Stimulated activated CD8-positive, alpha-beta memory T cell treated with anti-CD3 and anti-CD28 coated beads, Interleukin-2, amount 100 ng/mL, for 48 hours (primary cell): ENCODE measurements at regions not wholly inside any gene's neighbourhood (a gene's known extent, or its start where the extent isn't known, plus 50 kb on each side); places are given as distances from the start of the nearest gene placed in this dataset.

ENCODE experiments used
- DNase-seq, 2 donors: peaks; one replicate each; pipeline ENCODE4 v3.0.0-alpha.2; 2020; ENCODE audit warnings: low read depth in 2 of 2

DNA sequence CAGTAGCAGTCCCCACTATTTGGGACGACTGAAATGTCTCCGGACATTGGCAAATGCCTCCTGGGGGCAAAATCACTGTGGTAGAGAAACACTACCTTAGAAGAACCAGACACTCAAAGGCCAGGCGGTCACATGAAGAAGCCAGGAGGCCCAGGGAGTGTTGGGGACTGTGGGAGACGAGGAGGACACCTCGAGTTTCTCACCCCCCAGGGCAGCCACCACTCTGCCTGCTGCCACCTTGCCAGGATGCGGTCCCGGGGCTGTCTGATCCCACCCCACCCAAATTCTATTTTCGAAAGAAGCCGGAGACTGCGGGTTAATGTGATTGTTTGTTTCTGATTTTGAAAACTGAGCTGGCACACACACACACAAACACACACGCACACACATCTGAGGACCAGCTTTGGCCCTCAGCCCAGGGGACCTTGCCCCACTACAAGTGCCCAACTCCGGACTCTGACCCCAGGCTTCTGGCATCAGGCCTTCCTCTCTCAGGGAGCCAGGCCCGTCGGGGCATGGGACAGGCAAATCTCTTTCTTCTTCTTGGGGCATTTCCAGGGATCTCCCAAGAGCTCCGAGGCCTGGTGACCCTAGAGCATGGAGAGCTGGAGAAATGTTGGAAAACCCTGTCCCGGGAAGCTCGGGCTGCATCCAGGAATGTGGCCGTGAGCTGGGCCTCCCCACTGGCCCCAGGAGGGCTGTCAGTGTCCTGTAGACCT lies 187.5 kb upstream of the PMEPA1 start:
- no peak for DNase-seq

DNA sequence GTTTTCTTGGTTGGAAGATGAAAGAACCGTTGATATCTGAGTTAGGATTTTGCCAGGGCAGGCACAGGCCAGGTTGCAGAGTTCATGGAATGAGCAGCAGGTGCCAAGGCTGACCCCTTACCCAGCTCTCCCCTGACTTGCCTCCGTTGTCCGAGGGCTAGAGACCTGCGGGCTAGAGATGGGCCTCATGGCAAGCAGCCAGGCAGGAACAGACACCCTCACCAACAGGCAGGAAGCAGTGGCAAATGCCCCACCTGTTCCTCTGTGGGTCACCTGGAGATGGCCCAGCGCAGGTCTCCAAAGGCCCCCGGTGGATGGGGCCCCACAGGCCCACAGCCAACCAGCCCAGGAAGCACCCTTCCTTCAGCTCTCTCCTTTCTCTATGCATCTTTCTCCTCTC lies 186.7 kb upstream of the PMEPA1 start:
- DNase-seq, result no peak

DNA sequence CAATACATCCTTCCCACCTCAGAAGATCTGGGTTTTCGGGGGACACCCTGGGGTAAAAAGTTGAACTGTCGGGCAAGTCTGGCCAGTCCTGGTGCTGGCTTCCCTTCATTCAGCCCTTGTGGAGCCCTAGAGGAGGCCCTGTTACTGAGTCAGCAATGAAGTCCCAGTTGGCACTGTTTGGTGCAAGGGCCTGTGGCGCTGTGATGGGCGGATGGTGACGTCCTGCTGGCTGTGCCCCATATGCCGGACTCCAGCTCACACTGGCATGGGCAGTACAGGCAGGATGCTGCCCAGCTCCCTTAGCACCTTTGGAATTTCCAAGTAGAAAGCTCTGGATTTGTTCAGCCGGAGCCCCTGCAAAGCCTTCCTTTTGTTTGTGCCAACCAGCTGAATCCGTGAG lies 186.2 kb upstream of the PMEPA1 start:
- DNase-seq, result no peak

DNA sequence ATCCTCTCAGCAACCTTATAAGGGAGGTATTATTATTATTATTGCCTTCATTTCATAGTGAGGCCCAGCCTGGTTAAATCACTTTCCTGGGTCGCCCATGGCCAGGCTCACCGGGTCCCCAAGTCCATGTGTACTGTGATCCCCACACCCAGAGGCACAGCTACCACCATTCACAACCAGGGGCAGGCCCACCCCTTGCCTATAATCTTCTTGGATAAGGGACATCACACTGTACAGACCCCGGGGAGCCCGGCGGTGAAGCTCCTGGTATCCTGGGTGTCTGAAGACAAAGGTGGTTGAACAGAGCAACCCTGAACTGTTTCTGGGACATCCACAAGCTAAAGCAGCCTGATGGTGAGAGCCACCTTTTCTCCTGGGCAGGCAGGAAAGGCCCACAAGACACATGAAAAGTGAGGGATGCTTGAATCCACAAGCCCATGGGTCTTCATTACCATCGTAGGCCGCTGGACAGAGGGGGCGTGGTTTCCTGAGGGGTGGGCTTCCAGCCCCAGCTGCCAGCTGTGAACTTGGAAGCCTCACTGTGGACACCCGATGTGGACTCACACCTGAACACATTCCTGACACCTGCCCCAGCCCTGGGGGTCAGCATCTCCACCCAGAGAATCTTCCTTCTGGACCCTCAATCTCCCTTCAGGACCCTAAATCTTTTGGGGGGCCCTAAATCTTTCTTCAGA lies 185.5 kb upstream of the PMEPA1 start:
- DNase-seq, result no peak

DNA sequence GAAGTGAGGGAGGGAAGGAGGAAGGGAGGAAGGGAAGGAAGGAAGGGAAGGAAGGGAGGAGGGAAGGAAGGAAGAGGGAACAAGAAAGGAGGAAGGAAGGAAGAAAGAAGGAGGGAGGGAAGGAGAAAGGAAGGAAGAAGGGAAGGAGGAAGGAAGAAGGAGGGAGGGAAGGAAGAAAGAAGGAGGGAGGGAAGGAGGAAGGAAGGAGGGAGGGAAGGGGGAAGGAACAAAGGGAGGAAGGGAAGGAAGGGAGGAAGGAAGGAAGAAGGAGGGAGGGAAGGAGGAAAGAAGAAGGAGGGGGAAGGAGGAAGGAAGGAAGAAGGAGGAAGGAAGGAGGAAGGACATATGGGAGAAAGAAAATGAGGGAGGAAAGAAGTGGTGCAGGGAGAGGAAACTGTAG lies 184.7 kb upstream of the PMEPA1 start:
- DNase-seq, result no peak

DNA sequence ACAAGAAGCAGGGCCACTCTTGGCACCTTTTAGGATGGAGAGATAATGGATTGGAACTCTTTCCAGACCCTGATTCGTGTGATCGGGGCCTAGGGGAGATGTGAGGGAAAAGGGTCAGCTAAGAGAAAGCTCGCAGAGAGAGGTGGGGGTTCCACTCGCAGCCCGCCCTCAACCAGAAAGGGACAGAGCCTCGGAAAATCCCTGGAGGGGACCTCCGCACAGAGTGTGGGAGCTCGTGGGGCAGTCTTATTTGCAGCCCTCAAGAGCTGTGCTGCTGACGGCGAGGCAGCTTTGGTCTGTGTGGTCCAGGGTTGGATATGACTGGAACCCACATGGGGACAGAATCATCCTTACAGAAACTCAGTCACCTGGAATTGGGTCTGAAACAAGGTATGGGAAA lies 184.3 kb upstream of the PMEPA1 start:
- no peak for DNase-seq

DNA sequence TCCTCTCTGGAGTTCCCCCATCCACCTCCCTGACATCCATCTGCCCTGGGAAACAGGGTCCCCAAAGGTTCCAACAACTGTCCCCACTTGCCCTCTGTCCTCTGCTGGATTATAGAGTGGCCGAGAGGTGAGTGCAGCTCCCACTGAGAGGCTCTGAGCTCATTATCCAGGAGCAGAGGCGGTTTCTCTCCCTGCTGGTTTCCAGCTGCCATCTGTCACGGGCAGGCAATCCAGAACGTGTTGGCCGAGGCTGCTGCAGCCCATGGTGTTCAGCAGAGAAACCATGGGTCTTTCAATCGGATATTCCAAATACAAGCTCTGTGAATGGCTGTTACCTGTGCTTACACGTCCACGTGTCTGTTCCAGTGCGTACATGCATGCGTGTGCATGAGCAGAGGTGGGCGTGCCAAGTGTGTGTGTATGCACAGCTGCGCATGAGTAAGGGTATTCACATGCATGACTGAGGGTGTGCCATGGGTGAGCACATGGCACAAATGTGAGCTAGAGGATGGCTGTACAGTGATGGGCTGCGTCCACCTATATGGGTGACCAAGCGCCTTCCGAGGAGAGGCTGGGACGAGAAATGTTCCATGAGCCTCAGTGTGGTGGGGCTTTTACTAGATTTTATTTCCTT lies 183.7 kb upstream of the PMEPA1 start:
- DNase-seq, result no peak

DNA sequence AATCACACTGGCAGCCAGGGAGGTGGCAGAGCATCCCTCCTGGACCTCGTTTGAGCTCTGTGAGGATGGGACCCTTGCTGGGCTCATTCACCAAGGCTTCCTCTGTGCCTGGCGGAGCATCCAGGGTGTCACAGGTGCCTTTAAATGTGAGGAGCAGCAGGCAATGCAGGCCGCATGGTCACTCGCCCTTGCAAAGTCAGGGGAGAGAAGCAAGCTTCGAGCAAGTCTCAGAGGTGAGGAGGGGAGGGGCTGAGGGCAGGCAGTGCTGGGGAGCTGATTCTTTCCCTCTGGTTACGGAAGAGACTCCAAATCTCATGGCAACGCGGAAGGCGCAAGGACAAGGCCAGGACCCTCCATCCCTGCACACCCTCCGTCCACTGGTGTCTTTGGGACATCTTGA lies 182.7 kb upstream of the PMEPA1 start:
- no peak for DNase-seq

DNA sequence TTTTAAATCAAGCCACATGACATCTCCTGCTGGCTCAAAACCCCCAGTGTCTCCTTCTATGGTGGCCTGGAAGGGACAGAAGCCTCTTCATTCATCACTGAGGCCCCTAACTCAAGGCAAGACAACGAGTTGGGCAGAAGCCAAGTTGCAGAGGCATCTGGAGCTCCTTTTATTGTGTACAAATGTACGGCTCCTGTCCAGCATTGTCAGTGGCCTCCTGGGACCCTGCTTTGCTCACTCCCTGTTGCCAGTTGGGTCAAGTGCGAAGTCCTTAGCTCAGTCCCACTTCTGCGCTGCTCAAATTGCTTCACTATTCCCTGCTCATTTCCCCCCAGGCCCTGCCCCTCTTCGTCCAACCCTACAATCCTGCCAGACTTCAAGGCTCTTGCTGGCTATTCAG lies 181.2 kb upstream of the PMEPA1 start:
- no peak for DNase-seq

DNA sequence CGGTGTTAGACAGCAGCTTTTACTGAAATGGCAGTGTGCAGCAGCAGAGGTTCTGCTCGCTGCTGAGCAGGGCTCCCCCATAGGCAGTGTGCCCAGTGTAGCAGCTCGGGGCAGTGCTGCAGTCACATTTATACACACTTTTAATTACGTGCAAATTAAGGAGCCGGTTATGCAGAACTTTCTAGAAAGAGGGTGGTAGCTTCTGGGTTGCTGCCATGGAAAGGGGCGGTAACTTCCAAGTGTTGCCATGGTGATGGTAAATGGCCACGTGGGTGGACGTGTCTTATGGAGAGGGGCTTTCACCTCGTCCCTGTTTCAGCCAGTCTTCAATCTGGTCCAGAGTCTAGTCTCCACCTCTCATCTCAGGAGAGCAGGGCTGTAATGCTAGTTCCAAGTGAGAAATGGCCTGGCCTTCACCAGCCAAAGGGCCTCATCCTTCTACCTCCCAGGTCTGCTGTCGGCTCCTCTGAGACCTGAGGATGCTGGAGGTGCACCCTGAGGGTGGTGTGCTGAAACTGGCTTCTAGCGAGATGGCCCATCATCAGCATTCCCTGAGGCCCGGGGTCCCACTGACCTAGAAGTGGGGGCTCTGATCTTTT lies 180.5 kb upstream of the PMEPA1 start:
- DNase-seq, result no peak

DNA sequence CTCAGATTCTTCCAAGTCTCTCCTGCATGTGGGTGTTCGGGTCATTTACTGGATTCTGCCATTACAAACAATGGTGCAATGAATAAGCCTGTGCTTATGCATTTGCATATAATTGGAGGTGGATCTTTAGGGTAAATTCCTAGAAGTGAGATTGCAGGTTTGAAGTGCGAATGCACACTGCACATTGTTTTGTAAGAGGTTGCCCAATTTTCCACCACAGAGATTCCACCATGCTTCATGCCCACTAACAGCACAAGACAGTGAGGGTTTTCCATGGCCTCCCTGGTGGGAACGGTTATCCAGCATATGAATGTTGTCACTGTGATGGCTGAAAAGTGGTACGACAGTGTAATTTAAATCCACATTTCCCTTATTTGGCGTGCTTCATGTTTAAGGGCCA lies 178.8 kb upstream of the PMEPA1 start:
- DNase-seq, result no peak

DNA sequence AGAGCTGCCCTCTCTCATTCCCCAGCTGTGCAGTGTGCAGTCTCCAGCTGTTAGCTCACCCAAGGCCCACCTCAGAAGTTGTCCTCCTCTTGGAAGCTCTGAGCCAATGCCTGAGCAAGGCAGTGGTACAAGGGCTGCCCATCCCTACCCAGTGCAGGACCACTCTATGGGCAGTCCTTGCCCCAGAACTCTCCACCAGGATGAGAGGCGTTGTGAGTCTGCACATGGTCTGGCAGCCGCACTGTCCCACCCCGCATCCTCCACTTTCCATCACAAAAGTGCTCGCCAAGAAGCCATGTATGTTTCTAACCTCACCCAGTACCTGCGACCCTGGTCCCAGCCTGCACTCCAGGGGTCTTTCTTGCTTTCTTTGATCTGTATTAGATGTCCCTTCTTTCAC lies 175.1 kb upstream of the PMEPA1 start:
- DNase-seq, result no peak

DNA sequence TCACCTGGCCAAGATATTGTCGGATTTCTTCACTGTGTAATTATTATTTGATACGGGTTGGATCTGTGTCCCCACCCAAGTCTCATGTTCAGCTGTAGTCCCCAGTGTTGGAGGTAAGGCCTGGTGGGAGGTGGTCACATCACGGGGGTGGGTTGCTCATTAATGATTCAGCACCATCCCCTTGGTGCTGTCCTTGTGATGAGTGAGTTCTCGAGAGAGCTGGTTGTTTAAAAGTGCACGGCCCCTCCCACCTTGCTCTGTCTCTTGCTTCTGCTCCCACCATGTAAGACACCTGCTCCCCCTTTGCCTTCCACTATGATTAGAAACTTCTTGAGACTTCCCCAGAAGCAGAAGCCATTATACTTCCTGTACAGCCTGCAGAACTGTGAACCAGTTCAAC lies 173.9 kb upstream of the PMEPA1 start:
- DNase-seq, result no peak

DNA sequence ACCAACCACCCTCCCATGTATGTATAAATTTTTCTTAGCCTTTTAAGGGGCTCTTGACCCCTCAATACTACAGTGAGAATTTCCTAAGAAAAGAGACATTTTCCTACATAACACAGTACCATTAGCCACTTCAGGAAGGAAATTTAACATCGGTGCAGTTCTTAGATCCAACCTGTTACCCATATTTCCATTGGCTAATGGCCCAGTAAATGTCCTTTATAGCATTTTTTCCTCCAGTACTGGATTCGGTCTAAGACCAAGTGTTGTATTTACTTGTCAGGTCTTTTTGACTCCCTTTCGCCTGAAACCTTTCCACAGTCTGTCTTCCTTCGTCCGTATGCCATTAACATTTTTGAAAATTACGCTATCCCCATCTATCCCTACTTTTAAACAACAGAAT lies 173.4 kb upstream of the PMEPA1 start:
- DNase-seq, result no peak

DNA sequence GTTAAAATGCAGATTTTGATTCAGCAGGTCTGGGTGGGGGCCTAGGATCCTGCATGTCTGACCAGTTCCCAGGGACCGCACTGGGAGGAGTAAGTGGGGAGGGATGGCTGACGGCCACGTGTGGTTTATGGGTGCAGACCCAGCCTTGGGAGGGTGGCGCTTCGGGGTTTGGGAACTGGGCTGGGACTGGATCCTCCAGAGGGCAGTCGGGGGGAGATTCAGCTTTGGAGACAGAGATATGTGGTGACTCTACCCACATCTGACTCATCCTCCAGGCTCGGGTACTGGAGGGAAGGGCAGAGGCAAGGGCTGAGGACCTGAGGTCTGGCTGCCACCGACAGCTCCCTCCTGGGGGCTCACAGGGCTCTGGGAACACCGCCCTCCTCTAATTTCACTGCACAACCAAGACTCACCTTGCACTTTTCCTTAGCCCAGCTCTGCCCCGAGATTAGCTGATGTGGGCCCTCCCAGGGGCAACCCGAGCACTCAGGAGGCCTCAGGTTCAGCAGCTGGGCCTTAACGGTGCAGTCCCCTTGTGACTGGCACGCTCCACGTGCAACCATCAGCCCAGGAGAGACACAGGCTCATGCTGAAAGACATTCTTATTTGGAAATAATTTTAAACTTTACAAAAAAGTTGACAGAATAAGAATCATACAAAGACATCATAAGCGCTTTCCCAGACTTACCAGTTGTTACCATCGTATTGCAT lies 172.8 kb upstream of the PMEPA1 start:
- no peak for DNase-seq

DNA sequence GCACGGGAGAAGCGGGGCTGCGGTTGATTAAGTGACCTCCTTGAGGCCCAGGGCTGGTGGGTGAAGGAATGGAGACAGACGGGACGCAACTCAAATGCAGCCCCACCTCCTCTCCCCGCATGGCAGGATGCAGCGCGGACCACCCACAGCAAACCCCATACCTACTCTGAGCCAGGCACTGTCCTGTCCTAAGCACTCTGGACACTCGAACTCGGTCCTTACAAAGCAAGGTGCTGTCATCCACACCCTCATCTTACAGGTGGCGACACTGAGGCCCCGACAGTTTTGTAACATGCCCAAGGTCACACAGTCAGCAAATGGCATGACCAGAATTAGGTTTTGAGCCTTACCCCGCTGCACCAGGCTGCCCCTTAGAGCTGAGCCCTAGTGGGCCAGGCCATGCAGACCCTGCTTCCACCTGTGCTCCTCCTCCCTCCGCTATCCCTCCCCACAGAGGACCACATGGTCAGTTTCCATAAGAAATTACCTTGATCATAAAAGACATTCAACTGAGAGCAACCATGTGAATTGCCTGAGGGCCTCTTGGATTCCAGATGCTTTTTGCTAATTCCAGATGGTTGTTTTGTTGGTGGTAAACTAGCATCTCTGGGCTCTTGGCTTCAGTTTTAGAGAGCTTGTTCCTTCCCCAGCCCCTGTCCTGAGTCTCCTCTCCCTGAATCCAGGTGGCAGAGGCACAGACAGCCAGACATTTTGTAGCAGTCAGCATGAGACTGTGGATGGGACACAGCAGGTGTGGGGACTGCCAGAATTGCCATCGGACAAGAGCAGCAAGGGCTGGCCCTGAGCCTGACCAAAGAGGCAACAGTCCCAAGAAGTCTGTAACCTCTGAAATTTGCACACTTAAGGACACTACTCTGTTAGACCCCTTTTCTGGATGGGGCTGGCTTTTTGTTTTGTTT lies 171.9 kb upstream of the PMEPA1 start:
- DNase-seq, result no peak

DNA sequence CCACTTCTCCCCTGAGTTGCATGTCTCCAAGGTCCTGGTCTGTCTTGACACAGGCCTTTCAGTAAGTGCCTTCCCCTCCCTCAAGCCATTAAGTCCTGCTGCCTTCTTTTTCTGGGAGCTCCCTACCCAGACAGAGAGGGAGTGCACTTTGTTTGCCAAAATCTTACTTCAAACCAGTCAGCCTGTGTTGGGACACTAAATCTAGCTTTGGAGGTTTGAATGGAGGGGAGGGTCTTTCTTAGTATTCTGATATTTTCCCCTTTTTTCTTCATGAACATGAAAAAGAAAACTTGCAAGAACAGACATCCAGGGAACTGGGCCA lies 170.7 kb upstream of the PMEPA1 start:
- DNase-seq, result no peak

DNA sequence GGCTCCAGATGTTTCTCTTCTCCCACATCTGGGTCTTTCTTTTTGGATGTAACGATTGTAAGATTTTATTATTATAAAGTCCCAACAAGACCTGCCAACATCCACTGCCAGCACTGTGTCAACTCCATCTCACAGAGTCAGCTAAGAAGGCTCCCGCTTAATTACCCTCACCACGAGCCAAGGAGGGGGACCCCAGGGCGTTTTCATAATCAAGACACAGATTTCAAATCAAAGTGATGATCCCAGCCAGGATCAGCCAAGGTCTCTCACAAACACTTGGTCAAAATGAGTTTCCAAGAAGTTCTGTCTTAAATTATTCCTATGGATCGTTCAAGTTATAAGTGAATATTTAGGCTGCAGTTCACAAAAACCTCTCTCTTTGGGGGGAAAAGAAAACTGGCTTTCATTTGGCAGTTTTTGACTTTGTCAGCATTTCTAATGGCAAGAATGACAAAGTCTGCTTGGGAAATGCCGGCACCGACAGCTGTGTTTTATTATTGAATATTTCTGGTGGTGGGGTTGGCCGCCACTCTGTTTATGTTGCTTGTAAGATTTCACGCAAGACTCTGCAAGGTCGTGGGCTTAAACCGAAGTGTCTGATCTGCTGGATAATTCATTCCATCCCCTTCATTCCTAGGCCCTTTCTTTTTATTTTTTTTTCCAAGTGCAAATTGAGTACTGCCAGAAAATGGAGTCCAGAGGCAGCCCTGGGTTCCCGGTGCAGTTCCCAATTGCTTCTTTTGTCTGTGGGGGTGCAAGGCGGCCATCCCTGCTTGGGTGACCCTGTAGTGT lies 170.2 kb upstream of the PMEPA1 start:
- DNase-seq, result no peak

DNA sequence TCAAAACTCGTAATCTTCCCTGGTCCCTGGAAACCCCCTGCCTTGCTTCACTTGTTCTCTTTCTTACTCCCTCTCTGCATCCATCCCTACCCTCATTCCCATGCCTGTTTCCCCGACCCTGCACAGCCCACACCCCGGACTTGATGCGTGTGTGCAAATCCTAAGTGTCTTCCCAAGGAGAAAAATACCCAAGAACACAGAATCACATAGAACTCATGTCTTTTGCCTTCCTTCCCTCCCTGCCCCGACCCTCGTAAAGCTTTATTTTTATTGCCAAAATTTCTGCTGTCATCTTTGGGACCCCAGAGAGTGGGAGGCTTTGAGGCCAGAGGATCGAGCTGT lies 169.6 kb upstream of the PMEPA1 start:
- no peak for DNase-seq

DNA sequence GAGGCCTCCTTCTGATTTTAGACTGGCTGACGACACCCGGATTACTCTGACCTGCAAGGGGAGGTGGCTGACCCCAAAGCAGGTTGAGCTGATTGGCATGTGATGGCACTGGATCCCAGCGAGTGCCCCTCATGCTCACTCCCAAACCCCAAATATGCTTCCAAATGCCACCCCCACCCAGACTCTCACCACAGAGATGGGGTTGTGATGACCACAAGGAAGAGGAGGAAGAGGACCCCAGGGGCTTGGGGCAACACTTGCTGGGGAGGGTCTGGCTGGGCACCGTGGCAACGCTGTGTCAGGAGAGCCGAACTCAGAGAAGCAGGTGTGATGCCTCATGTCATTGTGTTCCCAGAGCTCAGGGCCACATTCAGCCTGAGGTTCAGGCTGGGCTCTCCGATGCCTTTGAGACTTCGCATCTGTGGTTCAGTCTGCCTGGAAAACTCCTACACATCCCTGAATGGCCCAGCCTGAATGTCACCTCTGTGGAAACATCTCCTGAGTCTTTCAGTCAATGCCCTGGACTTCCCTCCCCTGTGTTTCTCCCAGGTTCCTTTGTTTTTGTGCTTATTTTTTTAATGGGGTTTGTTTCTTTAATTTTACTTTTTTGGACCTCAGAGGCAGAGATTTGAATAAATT lies 169.1 kb upstream of the PMEPA1 start:
- no peak for DNase-seq
